MM.1S (cell line): ENCODE measurements at regions not wholly inside any gene's neighbourhood (a gene's known extent, or its start where the extent isn't known, plus 50 kb on each side); places are given as distances from the start of the nearest gene placed in this dataset.
"Not testable (repeated sequence)": the region's sequence is repeated elsewhere in the genome, so short reads cannot be mapped to it uniquely, and the experiment has no call there.

Experiments used
- DNase-seq: peaks from one replicate; pipeline ENCODE4 v3.0.0-alpha.2; 2015
- H2AFZ ChIP-seq: fragments of 300-600 bp; sonication (generic); 2 replicates; pipeline ENCODE4 v1.6.0; 2016; ENCODE audit warnings: antibody characterized with exemption, low read length
- H3F3A ChIP-seq: fragments of 300-600 bp; sonication (generic); 2 replicates; pipeline ENCODE4 v1.6.1; 2016; ENCODE audit warnings: mild to moderate bottlenecking, antibody characterized with exemption, low read length, moderate library complexity, mixed read lengths; ENCODE audit not compliant: insufficient read depth
- H3K27ac ChIP-seq: fragments of 300-600 bp; sonication (generic); 2 replicates; pipeline ENCODE4 v1.5.1; 2016; ENCODE audit warnings: mild to moderate bottlenecking, low read length
- H3K27me3 ChIP-seq: fragments of 300-600 bp; sonication (generic); replicated peaks from 2 replicates; pipeline ENCODE4 v1.6.0; 2016; ENCODE audit warnings: low read length; ENCODE audit not compliant: insufficient read depth
- H3K36me3 ChIP-seq: fragments of 300-600 bp; sonication (generic); replicated peaks from 2 replicates; pipeline ENCODE4 v1.6.1; 2016; ENCODE audit warnings: mild to moderate bottlenecking, low read length, mixed read lengths; ENCODE audit not compliant: insufficient read depth
- H3K4me1 ChIP-seq: fragments of 300-600 bp; sonication (generic); 2 replicates; pipeline ENCODE4 v1.6.1; 2016; ENCODE audit warnings: low read length, mixed read lengths
- H3K4me2 ChIP-seq: fragments of 300-600 bp; sonication (generic); 2 replicates; pipeline ENCODE4 v1.6.0; 2016; ENCODE audit warnings: low read depth, low read length
- H3K4me3 ChIP-seq: fragments of 300-600 bp; sonication (generic); 2 replicates; pipeline ENCODE4 v1.5.1; 2016; ENCODE audit warnings: low read length, mixed read lengths
- H3K79me2 ChIP-seq: fragments of 300-600 bp; sonication (generic); 2 replicates; pipeline ENCODE4 v1.6.1; 2016; ENCODE audit warnings: mixed run types, low read length, mixed read lengths
- H3K9ac ChIP-seq: fragments of 300-600 bp; sonication (generic); 2 replicates; pipeline ENCODE4 v1.6.1; 2016; ENCODE audit warnings: low read length, mixed read lengths
- H3K9me2 ChIP-seq: fragments of 300-600 bp; sonication (generic); replicated peaks from 2 replicates; pipeline ENCODE4 v1.6.1; 2016; ENCODE audit warnings: mild to moderate bottlenecking, low read length, mixed read lengths; ENCODE audit not compliant: insufficient read depth
- H3K9me3 ChIP-seq: fragments of 300-600 bp; sonication (generic); replicated peaks from 2 replicates; pipeline ENCODE4 v1.6.1; 2016; ENCODE audit warnings: mild to moderate bottlenecking, low read length, mixed read lengths; ENCODE audit not compliant: insufficient read depth
- H4K20me1 ChIP-seq: fragments of 300-600 bp; sonication (generic); 2 replicates; pipeline ENCODE4 v1.6.1; 2016; ENCODE audit warnings: mild to moderate bottlenecking, low read length, moderate library complexity, mixed read lengths; ENCODE audit not compliant: insufficient read depth
- EZH2 ChIP-seq: fragments of 300-600 bp; sonication (generic); optimal IDR thresholded peaks from 2 replicates; pipeline ENCODE3; 2017; ENCODE audit warnings: low read depth, mild to moderate bottlenecking, antibody characterized with exemption, low read length, mixed read lengths
- EZH2phosphoT487 ChIP-seq: fragments of 300-600 bp; sonication (generic); IDR thresholded peaks from 2 replicates; pipeline ENCODE4 v1.6.1; 2018; ENCODE audit warnings: antibody characterized with exemption, low read length
- TF ChIP-seq, protein P1 (sequence below): fragments of 300-600 bp; sonication (generic); IDR thresholded peaks from 2 replicates; pipeline ENCODE4 v1.5.1; 2016; ENCODE audit warnings: antibody characterized with exemption, low read length, mixed read lengths

DNA sequence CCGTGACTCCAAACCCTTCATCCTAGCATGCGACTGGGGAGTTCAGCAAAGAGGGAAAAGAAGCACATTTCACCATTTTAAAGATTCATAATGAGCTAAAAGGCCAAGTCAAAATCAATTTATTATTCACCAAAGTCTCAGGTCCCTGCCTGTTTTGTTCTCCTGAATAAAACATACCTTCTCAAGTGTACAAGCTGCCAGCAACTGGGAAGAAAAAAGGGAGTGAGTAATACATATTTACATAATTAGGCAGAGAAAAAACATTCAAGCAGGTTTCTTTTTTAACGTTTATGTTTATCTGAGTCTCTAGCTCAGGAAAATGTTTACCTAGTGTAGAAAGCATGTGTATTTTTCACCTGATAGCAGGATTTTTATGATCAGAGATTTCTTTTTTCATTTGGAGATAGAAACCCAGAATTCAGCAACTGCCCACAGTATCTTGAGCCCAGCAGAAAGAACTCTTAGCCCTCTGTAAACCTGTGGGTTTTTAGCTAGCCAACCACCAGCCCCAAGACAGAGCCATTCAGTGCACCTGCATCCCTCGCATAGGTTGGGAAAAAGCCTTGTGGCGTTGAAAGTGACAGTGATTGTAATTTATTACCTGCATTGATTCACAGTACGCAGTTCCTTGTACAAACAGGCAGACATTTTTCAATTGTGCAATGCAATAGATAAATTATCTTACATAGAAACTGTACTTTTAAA is 117.9 kb upstream of the GRIA1 start:
- Histone ChIP-seq H3K4me3 (no peak overlapping the region), H3K79me2 (no peaks in the 10 kb centered on the region), H3K4me2 (no peak overlapping the region), H3K9ac (no peak overlapping the region), H3F3A (no peaks in the 10 kb centered on the region), H3K36me3 (no peaks in the 10 kb centered on the region), H3K27me3 (no peaks in the 10 kb centered on the region), H3K9me3 (no peaks in the 10 kb centered on the region), H3K27ac (no peak overlapping the region), H3K9me2 (no peaks in the 10 kb centered on the region), H3K4me1 (no peaks in the 10 kb centered on the region), H2AFZ (no peak overlapping the region), H4K20me1 (no peaks in the 10 kb centered on the region)
- no peak for TF ChIP-seq EZH2
- TF ChIP-seq EZH2phosphoT487: no peak
- TF ChIP-seq, protein P1, sequence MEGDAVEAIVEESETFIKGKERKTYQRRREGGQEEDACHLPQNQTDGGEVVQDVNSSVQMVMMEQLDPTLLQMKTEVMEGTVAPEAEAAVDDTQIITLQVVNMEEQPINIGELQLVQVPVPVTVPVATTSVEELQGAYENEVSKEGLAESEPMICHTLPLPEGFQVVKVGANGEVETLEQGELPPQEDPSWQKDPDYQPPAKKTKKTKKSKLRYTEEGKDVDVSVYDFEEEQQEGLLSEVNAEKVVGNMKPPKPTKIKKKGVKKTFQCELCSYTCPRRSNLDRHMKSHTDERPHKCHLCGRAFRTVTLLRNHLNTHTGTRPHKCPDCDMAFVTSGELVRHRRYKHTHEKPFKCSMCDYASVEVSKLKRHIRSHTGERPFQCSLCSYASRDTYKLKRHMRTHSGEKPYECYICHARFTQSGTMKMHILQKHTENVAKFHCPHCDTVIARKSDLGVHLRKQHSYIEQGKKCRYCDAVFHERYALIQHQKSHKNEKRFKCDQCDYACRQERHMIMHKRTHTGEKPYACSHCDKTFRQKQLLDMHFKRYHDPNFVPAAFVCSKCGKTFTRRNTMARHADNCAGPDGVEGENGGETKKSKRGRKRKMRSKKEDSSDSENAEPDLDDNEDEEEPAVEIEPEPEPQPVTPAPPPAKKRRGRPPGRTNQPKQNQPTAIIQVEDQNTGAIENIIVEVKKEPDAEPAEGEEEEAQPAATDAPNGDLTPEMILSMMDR: no peak
- no peak for DNase-seq

DNA sequence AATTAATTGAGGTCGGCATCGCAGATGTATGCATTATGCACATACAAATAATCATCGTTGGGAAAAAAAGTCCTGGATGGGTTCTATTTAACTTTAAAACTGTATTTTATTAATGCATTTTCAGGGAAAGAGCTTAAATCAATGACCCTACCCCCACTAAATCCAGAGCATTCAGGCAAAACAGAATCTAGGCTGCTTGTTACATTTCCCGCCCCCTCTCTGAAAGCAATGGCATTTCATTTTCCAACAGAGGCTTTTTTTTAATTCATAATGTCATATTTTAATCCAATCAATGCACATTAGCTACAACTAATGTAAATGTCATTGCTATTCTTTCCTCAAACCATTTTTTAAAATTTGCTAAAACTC is 117.4 kb upstream of the GRIA1 start:
- no peaks in the 10 kb centered on the region for H3K9me3 ChIP-seq
- no peaks in the 10 kb centered on the region for H3K36me3 ChIP-seq
- TF ChIP-seq, protein P1: no peak
- TF ChIP-seq EZH2 (no peak), EZH2phosphoT487 (no peak)
- H4K20me1 ChIP-seq: no peaks in the 10 kb centered on the region
- no peak overlapping the region for H3K27ac ChIP-seq
- no peak overlapping the region for H2AFZ ChIP-seq
- H3K27me3 ChIP-seq: no peaks in the 10 kb centered on the region
- no peaks in the 10 kb centered on the region for H3K4me1 ChIP-seq
- DNase-seq: no peak
- H3K9ac ChIP-seq: no peak overlapping the region
- H3K79me2 ChIP-seq: no peaks in the 10 kb centered on the region
- no peaks in the 10 kb centered on the region for H3F3A ChIP-seq
- H3K4me2 ChIP-seq: no peak overlapping the region
- no peaks in the 10 kb centered on the region for H3K9me2 ChIP-seq
- H3K4me3 ChIP-seq: no peak overlapping the region

DNA sequence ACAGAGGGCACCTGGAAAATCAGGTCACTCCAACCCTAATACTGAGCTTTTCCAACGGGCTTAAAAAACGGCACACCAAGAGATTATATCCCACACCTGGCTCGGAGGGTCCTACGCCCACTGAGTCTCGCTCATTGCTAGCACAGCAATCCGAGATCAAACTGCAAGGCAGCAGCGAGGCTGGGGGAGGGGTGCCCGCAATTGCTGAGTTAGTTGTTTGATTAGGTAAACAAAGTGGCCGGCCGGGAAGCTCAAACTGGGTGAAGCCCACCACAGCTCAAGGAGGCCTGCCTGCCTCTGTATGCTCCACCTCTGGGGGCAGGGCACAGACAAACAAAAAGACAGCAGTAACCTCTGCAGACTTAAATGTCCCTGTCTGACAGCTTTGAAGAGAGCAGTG is 108.8 kb upstream of the GRIA1 start:
- H2AFZ ChIP-seq, H3K9me2 ChIP-seq, DNase-seq, H3F3A ChIP-seq, H3K4me3 ChIP-seq, H3K27me3 ChIP-seq, H3K4me1 ChIP-seq, H3K4me2 ChIP-seq, H3K9me3 ChIP-seq, H3K79me2 ChIP-seq, H4K20me1 ChIP-seq, H3K9ac ChIP-seq, H3K36me3 ChIP-seq, H3K27ac ChIP-seq: not testable (repeated sequence)

DNA sequence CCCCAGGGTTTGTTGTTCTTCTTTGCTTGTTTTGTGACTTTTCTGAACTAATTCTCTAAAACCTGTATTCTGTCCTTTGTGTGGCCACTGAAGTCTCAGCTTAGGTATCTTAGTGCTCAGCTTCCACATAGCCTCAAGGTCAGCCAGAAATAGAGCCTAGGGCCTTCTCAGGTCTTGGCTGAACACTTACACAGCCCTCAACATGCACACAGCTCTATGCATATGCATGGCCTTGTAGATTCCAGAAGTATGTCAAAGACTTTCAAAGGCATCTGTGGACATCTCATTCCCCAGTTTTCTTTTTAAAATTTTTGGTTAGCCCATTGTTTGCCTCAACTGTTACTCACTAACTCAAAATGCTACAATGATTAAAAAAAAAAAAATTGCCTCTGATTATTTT is 99.9 kb upstream of the GRIA1 start:
- DNase-seq: no peak
- no peaks in the 10 kb centered on the region for H3K4me1 ChIP-seq
- no peaks in the 10 kb centered on the region for H3K79me2 ChIP-seq
- no peaks in the 10 kb centered on the region for H3K27me3 ChIP-seq
- no peaks in the 10 kb centered on the region for H3K9me2 ChIP-seq
- H3K27ac ChIP-seq: no peak overlapping the region
- H3K9me3 ChIP-seq: no peaks in the 10 kb centered on the region
- no peak overlapping the region for H3K4me2 ChIP-seq
- H3K4me3 ChIP-seq: no peak overlapping the region
- no peaks in the 10 kb centered on the region for H3K36me3 ChIP-seq
- H4K20me1 ChIP-seq: no peaks in the 10 kb centered on the region
- no peak overlapping the region for H2AFZ ChIP-seq
- H3K9ac ChIP-seq: no peak overlapping the region
- H3F3A ChIP-seq: no peaks in the 10 kb centered on the region
- TF ChIP-seq EZH2: no peak
- TF ChIP-seq, protein P1: no peak
- no peak for TF ChIP-seq EZH2phosphoT487
